H1 (cell line): ENCODE measurements at regions not wholly inside any gene's neighbourhood (a gene's known extent, or its start where the extent isn't known, plus 50 kb on each side); places are given as distances from the start of the nearest gene placed in this dataset.

Experiments
- CTCF ChIA-PET: fragments of 300-600 bp; sonication (Branson Sonifier 250); formaldehyde crosslinking; loops from one replicate; lab custom pipeline; 2021; ENCODE audit not compliant: partially characterized antibody; lab: Charles Lee
- POLR2A ChIA-PET: fragments of 300-600 bp; sonication (Branson Sonifier 250); formaldehyde crosslinking; loops from one replicate; lab custom pipeline; 2021; ENCODE audit warnings: inconsistent platforms; ENCODE audit not compliant: partially characterized antibody; lab: Charles Lee
- DNase-seq, 2 experiments: peaks; one replicate each; pipeline versions ENCODE4 v3.0.0 to v3.0.0-alpha.2; 2010 to 2022; ENCODE audit warnings: low spot score in 2 of 2, low read depth in 1 of 2, mixed read lengths in 1 of 2
- FAIRE-seq: peaks from 2 replicates; lab custom pipeline; 2011; peaks lifted over from hg19 to GRCh38; lab: Jason Lieb, UNC
- H2AFZ ChIP-seq: 2 replicates; pipeline ENCODE4 v1.8.1; 2012; ENCODE audit warnings: low read length, inconsistent platforms
- H2AK5ac ChIP-seq: 2 replicates; pipeline ENCODE4 v1.6.1; 2013; ENCODE audit warnings: low read depth, low read length
- H2BK120ac ChIP-seq: replicated peaks from 2 replicates; pipeline ENCODE3; 2013; ENCODE audit warnings: low read depth, low read length, inconsistent platforms
- H2BK12ac ChIP-seq: 2 replicates; pipeline ENCODE4 v1.6.1; 2013; ENCODE audit warnings: low read depth, low read length
- H2BK15ac ChIP-seq: 2 replicates; pipeline ENCODE4 v1.6.1; 2013; ENCODE audit warnings: low read length
- H2BK20ac ChIP-seq: 2 replicates; pipeline ENCODE4 v1.6.1; 2013; ENCODE audit warnings: low read length
- H2BK5ac ChIP-seq: 2 replicates; pipeline ENCODE4 v1.6.1; 2013; ENCODE audit warnings: low read depth, low read length
- H3K14ac ChIP-seq: 2 replicates; pipeline ENCODE4 v1.6.1; 2013; ENCODE audit warnings: inconsistent platforms; ENCODE audit not compliant: insufficient read length
- H3K18ac ChIP-seq: 2 replicates; pipeline ENCODE4 v1.6.1; 2013; ENCODE audit warnings: low read length; ENCODE audit errors: extremely low read depth
- H3K23ac ChIP-seq: 2 replicates; pipeline ENCODE4 v1.6.1; 2013; ENCODE audit warnings: inconsistent platforms; ENCODE audit not compliant: insufficient read length
- H3K23me2 ChIP-seq: 2 replicates; pipeline ENCODE4 v1.6.1; 2013; ENCODE audit warnings: low read depth, low read length
- H3K27ac ChIP-seq: 2 replicates; pipeline ENCODE4 v1.6.1; 2011; ENCODE audit warnings: low read depth, low read length, inconsistent platforms
- H3K27me3 ChIP-seq, 4 experiments: replicated peaks in 1 of 4; 1 replicate in 1 of 4; 2 replicates in 3 of 4; pipeline versions ENCODE4 v1.6.1 to v1.8.1; 2011 to 2013; ENCODE audit warnings: low read length in 3 of 4, mild to moderate bottlenecking in 3 of 4, inconsistent platforms in 2 of 4, mixed read lengths in 2 of 4, moderate library complexity in 1 of 4; ENCODE audit not compliant: control insufficient read depth in 3 of 4, insufficient read depth in 3 of 4; ENCODE audit errors: extremely low read depth in 1 of 4
- H3K36me3 ChIP-seq, 4 experiments: 2 replicates each; pipeline versions ENCODE4 v1.6.1 to v1.8.1; 2011 to 2013; ENCODE audit warnings: mild to moderate bottlenecking in 4 of 4, low read length in 3 of 4, moderate library complexity in 2 of 4, control low read depth in 1 of 4, inconsistent platforms in 1 of 4; ENCODE audit not compliant: insufficient read depth in 4 of 4, control insufficient read depth in 2 of 4
- H3K4ac ChIP-seq: replicated peaks from 2 replicates; pipeline ENCODE3; 2013; ENCODE audit warnings: low read length, low read depth, mixed read lengths, inconsistent platforms; ENCODE audit not compliant: insufficient read length
- H3K4me1 ChIP-seq, 4 experiments: replicated peaks in 1 of 4; 1 replicate in 1 of 4; 2 replicates in 3 of 4; pipeline versions ENCODE4 v1.6.1 to v1.8.1; 2011 to 2013; ENCODE audit warnings: low read length in 3 of 4, inconsistent platforms in 2 of 4, mixed read lengths in 1 of 4; ENCODE audit not compliant: insufficient read depth in 4 of 4, control insufficient read depth in 3 of 4
- H3K4me2 ChIP-seq, 2 experiments: 2 replicates each; pipeline versions ENCODE4 v1.6.1 to v1.8.1; 2011 to 2013; ENCODE audit warnings: low read depth in 2 of 2, low read length in 2 of 2, control low read depth in 1 of 2, inconsistent platforms in 1 of 2, mild to moderate bottlenecking in 1 of 2; ENCODE audit not compliant: insufficient read depth in 1 of 2
- H3K4me3 ChIP-seq, 4 experiments: fragments of 200-600, 300-600 bp in 1 of 4; sonication (generic), shearing (Covaris generic), sonication (Bioruptor Twin) in 1 of 4; 2 replicates each; pipeline versions ENCODE4 v1.5.1 to v1.8.1; 2011 to 2016; ENCODE audit warnings: low read length in 4 of 4, low read depth in 3 of 4, control low read depth in 2 of 4, inconsistent platforms in 2 of 4, mild to moderate bottlenecking in 2 of 4, mixed read lengths in 1 of 4, moderate library complexity in 1 of 4; ENCODE audit not compliant: insufficient read depth in 2 of 4; ENCODE audit errors: extremely low read depth in 1 of 4
- H3K56ac ChIP-seq: replicated peaks from 2 replicates; pipeline ENCODE3; 2013; ENCODE audit warnings: low read depth, mild to moderate bottlenecking, mixed read lengths, low read length, inconsistent platforms; ENCODE audit not compliant: insufficient read length
- H3K79me1 ChIP-seq: 2 replicates; pipeline ENCODE4 v1.6.1; 2013; ENCODE audit warnings: low read depth, low read length, control low read depth
- H3K79me2 ChIP-seq, 2 experiments: 2 replicates each; pipeline versions ENCODE4 v1.6.1 to v1.8.1; 2012 to 2013; ENCODE audit warnings: low read length in 2 of 2, mild to moderate bottlenecking in 2 of 2, inconsistent platforms in 1 of 2; ENCODE audit not compliant: insufficient read depth in 2 of 2, control insufficient read depth in 1 of 2
- H3K9ac ChIP-seq, 4 experiments: replicated peaks in 1 of 4; 1 replicate in 1 of 4; 2 replicates in 3 of 4; pipeline versions ENCODE4 v1.6.1 to v1.8.1; 2011 to 2013; ENCODE audit warnings: low read depth in 3 of 4, low read length in 3 of 4, control low read depth in 2 of 4, mild to moderate bottlenecking in 2 of 4, moderate library complexity in 2 of 4, inconsistent platforms in 1 of 4; ENCODE audit errors: extremely low read depth in 1 of 4
- H3K9me3 ChIP-seq, 2 experiments: 2 replicates each; pipeline versions ENCODE4 v1.6.1 to v1.8.1; 2012 to 2013; ENCODE audit warnings: mild to moderate bottlenecking in 2 of 2, moderate library complexity in 2 of 2, control low read depth in 1 of 2, inconsistent platforms in 1 of 2, low read depth in 1 of 2, low read length in 1 of 2, mixed read lengths in 1 of 2; ENCODE audit not compliant: insufficient read depth in 2 of 2
- H4K20me1 ChIP-seq, 2 experiments: replicated peaks in 1 of 2; 2 replicates each; pipeline versions ENCODE3 to v1.8.1; 2011 to 2013; ENCODE audit warnings: inconsistent platforms in 2 of 2, low read length in 2 of 2, mild to moderate bottlenecking in 1 of 2; ENCODE audit not compliant: insufficient read depth in 2 of 2, control insufficient read depth in 1 of 2
- H4K5ac ChIP-seq: 2 replicates; pipeline ENCODE4 v1.6.1; 2013; ENCODE audit warnings: low read length, low read depth, mixed read lengths, inconsistent platforms; ENCODE audit not compliant: insufficient read length
- H4K8ac ChIP-seq: 2 replicates; pipeline ENCODE4 v1.8.0; 2013; ENCODE audit warnings: mild to moderate bottlenecking, moderate library complexity, low read length, inconsistent platforms; ENCODE audit not compliant: insufficient read depth; ENCODE audit errors: extremely low read depth
- H4K91ac ChIP-seq: replicated peaks from 2 replicates; pipeline ENCODE3; 2013; ENCODE audit warnings: low read length, mixed read lengths, inconsistent platforms; ENCODE audit not compliant: insufficient read length
- BCL11A ChIP-seq, 2 experiments: IDR thresholded peaks; one replicate each; pipeline ENCODE4 v1.6.1; 2011; ENCODE audit warnings: low read depth in 2 of 2, low read length in 2 of 2, mild to moderate bottlenecking in 2 of 2
- BRCA1 ChIP-seq: IDR thresholded peaks from 2 replicates; pipeline ENCODE4 v1.6.1; 2012; ENCODE audit warnings: low read depth, low read length, improper control_type of control experiment
- CBX8 ChIP-seq: fragments of 300-800, 300-1000 bp; sonication (generic); IDR thresholded peaks from 2 replicates; pipeline ENCODE4 v1.7.1; 2016; ENCODE audit warnings: low read depth, low read length, borderline replicate concordance
- CEBPB ChIP-seq: IDR thresholded peaks from 2 replicates; pipeline ENCODE4 v1.6.1; 2012; ENCODE audit warnings: low read depth, low read length
- EP300 ChIP-seq, 2 experiments: IDR thresholded peaks; 1 replicate in 1 of 2; 2 replicates in 1 of 2; pipeline ENCODE4 v1.6.1; 2011 to 2012; ENCODE audit warnings: low read depth in 2 of 2, low read length in 2 of 2, mild to moderate bottlenecking in 2 of 2, borderline replicate concordance in 1 of 2, inconsistent platforms in 1 of 2, moderate library complexity in 1 of 2
- JUND ChIP-seq: IDR thresholded peaks from 2 replicates; pipeline ENCODE4 v1.6.1; 2011; ENCODE audit warnings: mild to moderate bottlenecking, improper control_type of control experiment, low read length
- SAP30 ChIP-seq: fragments of 300-600 bp; sonication (generic); IDR thresholded peaks from 2 replicates; pipeline ENCODE4 v1.7.1; 2012; ENCODE audit warnings: low read length, moderate library complexity, mild to moderate bottlenecking, inconsistent platforms; ENCODE audit not compliant: insufficient read depth, insufficient replicate concordance
- SIRT6 ChIP-seq: IDR thresholded peaks from one replicate; pipeline ENCODE4 v1.7.1; 2012; ENCODE audit warnings: low read length, inconsistent platforms
- TAF1 ChIP-seq: IDR thresholded peaks from 2 replicates; pipeline ENCODE4 v1.6.1; 2011; ENCODE audit warnings: mild to moderate bottlenecking, low read depth, low read length
- TAF7 ChIP-seq: optimal IDR thresholded peaks from 2 replicates; pipeline ENCODE3; 2011; ENCODE audit warnings: low read depth, mild to moderate bottlenecking, inconsistent platforms, low read length, moderate library complexity, borderline replicate concordance
- WGBS, 2 experiments: shearing (Covaris generic) in 1 of 2; methylation state at CpG; one replicate each; pipeline versions ENCODE4 v1.1.6 to v1.1.7; 2013 to 2015; ENCODE audit warnings: low lambda C conversion rate in 2 of 2, mixed read lengths in 2 of 2, inconsistent platforms in 1 of 2, low coverage in 1 of 2, missing lambda C conversion rate in 1 of 2; ENCODE audit not compliant: insufficient replicate concordance in 2 of 2, insufficient coverage in 1 of 2, insufficient read length in 1 of 2; ENCODE audit errors: extremely low coverage in 1 of 2, missing lambda C conversion rate in 1 of 2; 5-methylcytosine and 5-hydroxymethylcytosine counted together
- TF ChIP-seq, protein P1 (sequence below): IDR thresholded peaks from 2 replicates; pipeline ENCODE4 v1.6.1; 2011; ENCODE audit warnings: low read depth, mild to moderate bottlenecking, low read length; ENCODE audit not compliant: insufficient read depth

DNA sequence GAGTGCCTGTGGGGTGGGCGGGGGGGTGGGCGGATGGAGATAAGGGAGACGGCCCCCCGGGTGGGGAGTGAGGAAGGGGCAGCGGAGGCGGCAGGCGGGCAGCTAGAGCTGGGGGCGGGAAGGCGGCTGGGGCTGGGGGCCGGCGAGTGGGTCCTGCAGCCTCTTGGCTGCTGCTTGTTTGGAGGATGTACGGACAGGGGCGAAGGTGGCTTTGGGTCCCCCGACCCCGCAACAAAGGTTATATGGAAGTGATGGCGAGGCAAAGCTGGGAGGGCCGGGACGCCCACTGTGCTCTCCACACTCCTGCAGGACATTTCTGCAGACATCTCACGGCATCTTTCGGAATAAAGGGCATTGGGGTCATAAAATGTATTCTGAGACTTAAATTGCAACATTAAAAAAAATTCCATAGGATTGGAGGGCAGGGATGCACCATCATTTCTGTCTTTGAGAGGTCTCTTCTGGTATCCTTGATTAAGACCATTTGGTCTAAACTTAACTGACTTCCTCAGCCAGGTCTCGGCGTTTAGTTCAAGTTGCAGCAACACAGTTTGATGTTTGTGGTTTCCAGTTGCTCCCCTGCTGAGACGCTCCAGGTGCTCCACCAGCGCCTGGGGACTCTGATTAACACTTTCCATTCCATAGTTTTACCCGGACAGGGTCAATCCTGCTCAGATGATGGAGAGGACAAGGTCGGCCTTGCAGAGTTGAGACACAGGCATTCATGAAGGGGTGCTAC is 101.6 kb upstream of the SSBP2 start:
- ChIA-PET POLR2A (interaction anchor here (1.0 to 8.0 kb wide), 8 partner anchors 14 to 313 kb away, joined by 3 to 157 read pairs (median 6); partner anchors contain the start of gene SSBP2), CTCF (interaction anchor here (1.2 to 4.7 kb wide), 9 partner anchors 9 to 427 kb away, joined by 4 to 42 read pairs (median 10); partner anchors contain the start of gene SSBP2)
- peak overlapping the region; percentile 83 for H4K8ac ChIP-seq
- H3K18ac ChIP-seq, result peak overlapping the region; percentile 79
- peak overlapping the region; percentile 69 for H4K5ac ChIP-seq
- peaks cover 14 to 26% (median 21%) of the 10 kb centered on the region in 4 experiments for H3K4me1 ChIP-seq
- no peaks in the 10 kb centered on the region for H3K9me3 ChIP-seq
- H3K23ac ChIP-seq, result no peak overlapping the region
- peak in 1 of 2 experiments; percentile 72 for DNase-seq
- peak overlapping the region; percentile 90 for H2BK120ac ChIP-seq
- peak overlapping the region; percentile 42; the same call in 1 of the 2 replicates for H2BK12ac ChIP-seq
- H3K4me3 ChIP-seq, result peak overlapping the region; percentile 37 to 65 (median 60); a peak in 7 of 8 replicates
- H3K14ac ChIP-seq, result no peak overlapping the region
- WGBS, 2 experiments, result 7% methylated on average over 13 of the region's 26 CpGs; no CpG with 5 or more reads in 1 of the 2 experiments
- no peaks in the 10 kb centered on the region for H3K27me3 ChIP-seq
- no peaks in the 10 kb centered on the region for H4K20me1 ChIP-seq
- H3K9ac ChIP-seq, result no peak overlapping the region; a peak in 2 of 7 replicates
- H3K23me2 ChIP-seq, result peaks cover 8% of the 10 kb centered on the region
- peak overlapping the region; percentile 86 for H4K91ac ChIP-seq
- peak overlapping the region; percentile 80; the same call in 1 of the 2 replicates for H2BK20ac ChIP-seq
- H2AFZ ChIP-seq, result peak overlapping the region; percentile 29; the same call in 1 of the 2 replicates
- peak overlapping the region; percentile 36 for H3K4ac ChIP-seq
- peak overlapping the region; percentile 65 for H3K56ac ChIP-seq
- H3K36me3 ChIP-seq, result no peaks in the 10 kb centered on the region
- H3K4me2 ChIP-seq, result peak overlapping the region; percentile 83 to 87
- H2BK15ac ChIP-seq, result no peak overlapping the region
- H2BK5ac ChIP-seq, result peak overlapping the region; percentile 81; the same call in 1 of the 2 replicates
- H3K79me1 ChIP-seq, result no peaks in the 10 kb centered on the region
- H3K79me2 ChIP-seq, result no peaks in the 10 kb centered on the region
- H2AK5ac ChIP-seq, result no peak overlapping the region
- FAIRE-seq, result peak; percentile 78
- H3K27ac ChIP-seq, result peak overlapping the region; percentile 48; the same call in 1 of the 2 replicates
- peak; percentile 47 for TF ChIP-seq SAP30
- no peak for TF ChIP-seq CBX8
- TF ChIP-seq, protein P1, sequence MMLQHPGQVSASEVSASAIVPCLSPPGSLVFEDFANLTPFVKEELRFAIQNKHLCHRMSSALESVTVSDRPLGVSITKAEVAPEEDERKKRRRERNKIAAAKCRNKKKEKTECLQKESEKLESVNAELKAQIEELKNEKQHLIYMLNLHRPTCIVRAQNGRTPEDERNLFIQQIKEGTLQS, result no peak
- no peak for TF ChIP-seq SIRT6
- TF ChIP-seq BCL11A (IDR thresholded peaks at IDR 0.05; ENCODE audit: low read depth in 2 of 2, low read length in 2 of 2), result no peak
- TF ChIP-seq JUND, result no peak
- peak; percentile 40; the same call in 1 of the 2 replicates for TF ChIP-seq TAF1
- TF ChIP-seq EP300 (IDR thresholded peaks at IDR 0.05; ENCODE audit: borderline replicate concordance in 1 of 2, low read depth in 2 of 2, low read length in 2 of 2), result no peak
- TF ChIP-seq CEBPB, result no peak
- no peak for TF ChIP-seq BRCA1
- no peak for TF ChIP-seq TAF7
